ENCODE measurements at regions not wholly inside any gene's neighbourhood (a gene's known extent, or its start where the extent isn't known, plus 50 kb on each side); places are given as distances from the start of the nearest gene placed in this dataset.

DNA sequence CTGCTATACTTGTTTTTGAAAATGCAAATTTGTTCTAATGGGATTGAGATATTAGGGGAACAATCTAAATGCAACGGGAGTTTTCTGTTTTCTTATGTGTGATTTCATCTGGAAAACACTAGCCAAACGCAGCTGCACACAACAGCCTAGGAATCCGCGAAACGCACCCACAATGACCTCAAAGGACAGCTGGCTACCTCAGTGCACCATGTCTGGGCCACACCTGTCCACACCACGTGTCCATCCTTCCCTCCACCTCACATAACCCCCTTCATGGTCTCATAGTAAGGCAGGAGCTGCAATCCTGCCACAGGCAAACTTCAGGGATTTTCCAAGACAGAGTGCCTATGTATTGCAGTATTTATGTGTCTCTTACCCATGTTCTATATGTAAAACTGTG, 382.5 kb upstream of the PRKCQ start:
- no peak overlapping the region for H3K27ac ChIP-seq (ENCODE audit: low read depth in 1 of 2, low read length in 1 of 2)
- no peak for DNase-seq (ENCODE audit: low read depth in 6 of 9, low spot score in 9 of 9)
- WGBS, result 89% methylated on average over 6 of the region's 6 CpGs
- no peak overlapping the region for H3K4me3 ChIP-seq (ENCODE audit: low read length in 2 of 2)
- H3K4me1 ChIP-seq (ENCODE audit: control insufficient read depth in 2 of 2, insufficient read depth in 2 of 2, low read length in 2 of 2), result peaks cover 8 to 9% of the 10 kb centered on the region in 2 donors
- H3K27me3 ChIP-seq (ENCODE audit: control insufficient read depth in 2 of 2, insufficient read depth in 1 of 2, low read length in 1 of 2), result no peaks in the 10 kb centered on the region
- no peaks in the 10 kb centered on the region for H3K9me3 ChIP-seq (ENCODE audit: control insufficient read depth in 2 of 2, insufficient read depth in 1 of 2, low read length in 1 of 2)
- H3K36me3 ChIP-seq (ENCODE audit: control insufficient read depth in 2 of 2, insufficient read depth in 2 of 2, low read length in 1 of 2), result no peaks in the 10 kb centered on the region

DNA sequence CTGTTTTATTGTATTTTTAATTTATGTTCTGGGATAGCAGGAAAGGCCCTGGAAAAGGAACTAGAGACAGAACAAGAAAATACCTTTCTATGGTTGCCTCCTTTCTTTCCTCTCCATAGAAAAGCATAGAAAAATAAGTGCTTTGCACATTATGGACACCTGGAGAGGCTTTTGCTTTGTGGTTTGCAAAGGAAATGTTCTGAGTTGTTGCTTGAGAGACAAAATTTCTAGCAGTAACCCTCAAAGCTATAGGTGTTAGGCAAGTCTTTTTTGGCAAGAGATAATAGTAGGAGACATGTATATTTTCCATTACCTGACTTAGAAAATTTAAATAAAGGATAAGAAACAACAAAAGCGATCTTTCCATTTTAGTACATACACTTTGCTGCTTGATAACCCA, 378.6 kb upstream of the PRKCQ start:
- H3K36me3 ChIP-seq (ENCODE audit: control insufficient read depth in 2 of 2, insufficient read depth in 2 of 2, low read length in 1 of 2), result no peaks in the 10 kb centered on the region
- no peaks in the 10 kb centered on the region for H3K27me3 ChIP-seq (ENCODE audit: control insufficient read depth in 2 of 2, insufficient read depth in 1 of 2, low read length in 1 of 2)
- peak in 5 of 9 donors; percentile 27 to 71 (median 42) for DNase-seq (ENCODE audit: low read depth in 6 of 9, low spot score in 9 of 9)
- WGBS, result 39% methylated on average over 1 of the region's 1 CpG
- H3K4me3 ChIP-seq (ENCODE audit: low read length in 2 of 2), result no peak overlapping the region
- H3K4me1 ChIP-seq (ENCODE audit: control insufficient read depth in 2 of 2, insufficient read depth in 2 of 2, low read length in 2 of 2), result peaks cover 9% of the 10 kb centered on the region in 2 donors
- H3K27ac ChIP-seq (ENCODE audit: low read depth in 1 of 2, low read length in 1 of 2), result no peak overlapping the region
- no peaks in the 10 kb centered on the region for H3K9me3 ChIP-seq (ENCODE audit: control insufficient read depth in 2 of 2, insufficient read depth in 1 of 2, low read length in 1 of 2)

DNA sequence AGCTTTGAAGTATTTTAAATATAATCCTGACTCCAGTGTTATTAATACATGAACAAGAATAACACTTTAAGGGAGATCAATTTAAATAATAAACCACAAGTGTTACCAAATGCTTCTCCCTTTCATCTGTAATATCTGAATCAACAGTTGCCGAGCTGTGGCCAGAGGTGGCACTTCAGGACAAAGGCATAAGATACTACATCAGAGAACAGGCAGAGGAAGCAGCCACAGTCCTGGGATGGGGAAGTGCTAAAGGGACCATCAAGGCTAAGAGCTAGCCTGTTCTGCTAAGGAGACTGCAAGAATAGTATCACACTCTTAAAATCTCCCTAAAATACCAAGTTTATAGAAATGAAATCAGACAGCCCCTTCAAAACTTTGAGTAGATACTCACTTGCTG, 378.2 kb upstream of the PRKCQ start:
- Histone ChIP-seq H3K4me3 (ENCODE audit: low read length in 2 of 2) (no peak overlapping the region), H3K27me3 (ENCODE audit: control insufficient read depth in 2 of 2, insufficient read depth in 1 of 2, low read length in 1 of 2) (no peaks in the 10 kb centered on the region), H3K9me3 (ENCODE audit: control insufficient read depth in 2 of 2, insufficient read depth in 1 of 2, low read length in 1 of 2) (no peaks in the 10 kb centered on the region), H3K4me1 (ENCODE audit: control insufficient read depth in 2 of 2, insufficient read depth in 2 of 2, low read length in 2 of 2) (peaks cover 9% of the 10 kb centered on the region in 2 donors), H3K36me3 (ENCODE audit: control insufficient read depth in 2 of 2, insufficient read depth in 2 of 2, low read length in 1 of 2) (no peaks in the 10 kb centered on the region), H3K27ac (ENCODE audit: low read depth in 1 of 2, low read length in 1 of 2) (no peak overlapping the region)
- no peak for DNase-seq (ENCODE audit: low read depth in 6 of 9, low spot score in 9 of 9)
- WGBS, result 3% methylated on average over 1 of the region's 1 CpG

DNA sequence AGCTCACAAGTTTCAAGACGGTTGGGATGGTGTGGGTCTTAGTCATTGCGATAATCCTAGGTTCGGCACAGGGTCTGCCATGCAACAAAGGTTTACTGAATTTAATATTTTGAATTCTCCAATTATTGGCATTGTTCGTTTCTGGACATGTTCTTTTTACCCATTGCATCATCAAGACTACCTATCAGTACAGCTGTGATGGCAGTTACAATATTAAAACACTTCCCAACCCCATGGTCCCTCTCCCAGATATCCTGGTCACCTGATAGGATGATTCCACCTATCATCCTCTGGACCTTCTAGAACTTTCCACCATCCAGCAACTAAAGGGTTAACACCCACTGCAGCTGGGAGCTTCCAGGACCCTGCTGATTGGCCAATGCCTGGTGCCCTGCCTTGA, 377.8 kb upstream of the PRKCQ start:
- WGBS, result 98% methylated on average over 4 of the region's 4 CpGs
- Histone ChIP-seq H3K27ac (ENCODE audit: low read depth in 1 of 2, low read length in 1 of 2) (no peak overlapping the region), H3K9me3 (ENCODE audit: control insufficient read depth in 2 of 2, insufficient read depth in 1 of 2, low read length in 1 of 2) (no peaks in the 10 kb centered on the region), H3K4me1 (ENCODE audit: control insufficient read depth in 2 of 2, insufficient read depth in 2 of 2, low read length in 2 of 2) (peaks cover 9% of the 10 kb centered on the region in 2 donors), H3K27me3 (ENCODE audit: control insufficient read depth in 2 of 2, insufficient read depth in 1 of 2, low read length in 1 of 2) (no peaks in the 10 kb centered on the region), H3K36me3 (ENCODE audit: control insufficient read depth in 2 of 2, insufficient read depth in 2 of 2, low read length in 1 of 2) (no peaks in the 10 kb centered on the region), H3K4me3 (ENCODE audit: low read length in 2 of 2) (no peak overlapping the region)
- no peak for DNase-seq (ENCODE audit: low read depth in 6 of 9, low spot score in 9 of 9)

DNA sequence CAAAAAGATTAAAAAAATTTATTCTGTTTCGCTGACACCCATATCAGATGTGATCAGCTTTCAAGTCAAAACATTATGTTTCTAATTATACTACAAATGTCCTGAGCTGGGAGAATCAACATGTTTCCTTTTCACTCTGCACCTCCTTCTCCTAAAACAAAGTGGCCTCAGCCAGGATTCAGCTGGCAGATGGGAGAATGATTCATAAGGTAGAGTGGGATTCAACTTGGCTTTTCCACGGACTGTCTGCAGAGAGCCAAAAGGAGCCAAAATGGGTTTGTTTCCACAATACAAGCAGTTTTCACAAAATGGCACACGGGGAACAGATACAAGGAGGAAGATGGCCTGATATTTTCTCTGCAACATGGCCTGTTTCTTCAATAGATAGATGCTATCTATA, 376.5 kb upstream of the PRKCQ start:
- Histone ChIP-seq H3K27me3 (ENCODE audit: control insufficient read depth in 2 of 2, insufficient read depth in 1 of 2, low read length in 1 of 2) (no peaks in the 10 kb centered on the region), H3K9me3 (ENCODE audit: control insufficient read depth in 2 of 2, insufficient read depth in 1 of 2, low read length in 1 of 2) (no peaks in the 10 kb centered on the region), H3K27ac (ENCODE audit: low read depth in 1 of 2, low read length in 1 of 2) (no peak overlapping the region), H3K36me3 (ENCODE audit: control insufficient read depth in 2 of 2, insufficient read depth in 2 of 2, low read length in 1 of 2) (no peaks in the 10 kb centered on the region), H3K4me1 (ENCODE audit: control insufficient read depth in 2 of 2, insufficient read depth in 2 of 2, low read length in 2 of 2) (peaks cover 9% of the 10 kb centered on the region in 2 donors), H3K4me3 (ENCODE audit: low read length in 2 of 2) (no peak overlapping the region)
- 95% methylated on average over 3 of the region's 3 CpGs for WGBS
- DNase-seq (ENCODE audit: low read depth in 6 of 9, low spot score in 9 of 9), result no peak

DNA sequence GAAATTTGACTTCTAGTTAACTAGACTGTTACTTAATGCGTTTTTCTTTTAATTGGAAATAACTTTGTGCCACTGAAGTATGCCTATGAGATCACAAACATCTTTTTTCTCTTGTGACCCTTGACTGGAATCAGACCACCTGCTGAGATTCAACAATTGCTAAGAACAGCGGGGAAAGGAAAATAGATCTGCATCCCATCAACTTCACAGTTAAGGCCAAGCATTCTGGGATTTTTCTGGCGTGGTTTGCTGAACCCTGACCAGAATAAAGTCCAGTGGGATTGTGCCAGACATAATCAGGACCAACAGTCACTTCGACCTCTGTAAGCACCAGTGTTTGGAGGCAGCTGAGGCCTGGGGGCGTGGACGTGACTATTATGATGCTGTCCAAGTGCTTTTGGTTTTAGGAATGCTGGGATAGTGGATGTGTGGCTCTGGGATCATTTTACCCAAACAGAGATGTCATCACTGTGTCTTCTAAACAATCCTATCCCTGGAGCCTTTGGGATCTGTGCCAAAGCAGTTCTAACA, 373.3 kb upstream of the PRKCQ start:
- Histone ChIP-seq H3K27me3 (ENCODE audit: control insufficient read depth in 2 of 2, insufficient read depth in 1 of 2, low read length in 1 of 2) (no peaks in the 10 kb centered on the region), H3K9me3 (ENCODE audit: control insufficient read depth in 2 of 2, insufficient read depth in 1 of 2, low read length in 1 of 2) (no peaks in the 10 kb centered on the region), H3K36me3 (ENCODE audit: control insufficient read depth in 2 of 2, insufficient read depth in 2 of 2, low read length in 1 of 2) (no peaks in the 10 kb centered on the region), H3K4me3 (ENCODE audit: low read length in 2 of 2) (no peak overlapping the region), H3K4me1 (ENCODE audit: control insufficient read depth in 2 of 2, insufficient read depth in 2 of 2, low read length in 2 of 2) (peaks cover 5 to 8% of the 10 kb centered on the region in 2 donors), H3K27ac (ENCODE audit: low read depth in 1 of 2, low read length in 1 of 2) (no peak overlapping the region)
- DNase-seq (ENCODE audit: low read depth in 6 of 9, low spot score in 9 of 9), result no peak
- 95% methylated on average over 6 of the region's 6 CpGs for WGBS

DNA sequence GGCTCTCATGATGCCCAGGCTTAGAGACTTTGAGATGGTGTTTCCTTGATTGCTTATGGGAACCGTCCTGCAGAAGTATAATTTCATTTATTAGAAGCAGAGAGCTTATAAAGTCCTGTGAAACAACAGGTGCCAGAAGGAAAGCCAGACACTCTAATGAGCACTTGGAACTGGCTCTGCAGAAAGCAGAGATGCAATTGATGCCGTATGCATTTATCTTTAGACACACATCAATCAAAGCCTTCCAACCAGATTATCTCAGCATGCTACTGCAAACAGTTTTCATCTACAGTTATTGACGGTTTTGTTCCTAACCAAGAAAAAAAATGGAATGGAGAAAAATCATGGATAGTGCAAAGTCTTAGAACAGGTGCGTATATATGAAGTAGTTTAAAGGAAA, 371.7 kb upstream of the PRKCQ start:
- no peak overlapping the region for H3K4me3 ChIP-seq (ENCODE audit: low read length in 2 of 2)
- H3K36me3 ChIP-seq (ENCODE audit: control insufficient read depth in 2 of 2, insufficient read depth in 2 of 2, low read length in 1 of 2), result no peaks in the 10 kb centered on the region
- 94% methylated on average over 4 of the region's 4 CpGs for WGBS
- no peaks in the 10 kb centered on the region for H3K27me3 ChIP-seq (ENCODE audit: control insufficient read depth in 2 of 2, insufficient read depth in 1 of 2, low read length in 1 of 2)
- no peak overlapping the region for H3K27ac ChIP-seq (ENCODE audit: low read depth in 1 of 2, low read length in 1 of 2)
- H3K9me3 ChIP-seq (ENCODE audit: control insufficient read depth in 2 of 2, insufficient read depth in 1 of 2, low read length in 1 of 2), result no peaks in the 10 kb centered on the region
- DNase-seq (ENCODE audit: low read depth in 6 of 9, low spot score in 9 of 9), result no peak
- H3K4me1 ChIP-seq (ENCODE audit: control insufficient read depth in 2 of 2, insufficient read depth in 2 of 2, low read length in 2 of 2), result no peaks in the 10 kb centered on the region

DNA sequence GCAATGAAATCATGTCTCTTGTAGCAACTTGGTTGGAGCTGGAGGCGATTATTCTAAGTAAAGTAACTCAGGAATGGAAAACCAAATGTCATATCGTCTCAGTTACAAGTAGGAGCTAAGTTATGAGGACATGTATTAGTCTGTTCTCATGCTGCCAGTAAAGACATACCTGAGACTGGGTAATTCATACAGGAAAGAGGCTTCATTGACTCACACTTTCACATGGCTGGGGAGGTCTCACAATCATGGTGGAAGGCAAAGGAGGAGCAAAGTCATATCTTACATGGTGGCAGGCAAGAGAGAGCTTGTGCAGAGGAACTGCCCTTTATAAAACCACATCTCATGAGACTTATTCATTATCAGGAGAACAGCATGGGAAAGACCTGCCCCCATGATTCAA, 370.1 kb upstream of the PRKCQ start:
- no peaks in the 10 kb centered on the region for H3K4me1 ChIP-seq (ENCODE audit: control insufficient read depth in 2 of 2, insufficient read depth in 2 of 2, low read length in 2 of 2)
- no peaks in the 10 kb centered on the region for H3K36me3 ChIP-seq (ENCODE audit: control insufficient read depth in 2 of 2, insufficient read depth in 2 of 2, low read length in 1 of 2)
- 97% methylated on average over 2 of the region's 2 CpGs for WGBS
- H3K27ac ChIP-seq (ENCODE audit: low read depth in 1 of 2, low read length in 1 of 2), result no peak overlapping the region
- no peaks in the 10 kb centered on the region for H3K9me3 ChIP-seq (ENCODE audit: control insufficient read depth in 2 of 2, insufficient read depth in 1 of 2, low read length in 1 of 2)
- no peaks in the 10 kb centered on the region for H3K27me3 ChIP-seq (ENCODE audit: control insufficient read depth in 2 of 2, insufficient read depth in 1 of 2, low read length in 1 of 2)
- no peak for DNase-seq (ENCODE audit: low read depth in 6 of 9, low spot score in 9 of 9)
- no peak overlapping the region for H3K4me3 ChIP-seq (ENCODE audit: low read length in 2 of 2)

DNA sequence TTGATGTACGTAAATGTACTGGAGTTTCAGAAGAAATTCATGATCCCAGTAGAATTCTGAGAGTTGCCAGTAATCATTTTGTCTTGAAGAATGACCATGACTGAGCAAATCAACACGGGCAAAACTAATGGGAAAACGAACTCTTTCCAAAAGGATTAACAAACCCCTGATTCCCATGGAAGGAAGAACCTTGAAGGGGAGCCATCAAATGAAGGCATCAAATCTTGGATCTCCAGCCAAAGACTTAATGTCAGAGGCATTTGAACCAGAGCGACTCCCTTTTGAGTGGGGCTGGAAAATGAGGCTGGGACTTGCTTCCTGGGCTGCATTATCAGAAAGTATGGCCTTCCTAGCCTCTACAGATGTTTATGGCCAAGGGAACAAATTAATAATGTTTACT, 364.4 kb upstream of the PRKCQ start:
- no peaks in the 10 kb centered on the region for H3K27me3 ChIP-seq (ENCODE audit: control insufficient read depth in 2 of 2, insufficient read depth in 1 of 2, low read length in 1 of 2)
- no peaks in the 10 kb centered on the region for H3K9me3 ChIP-seq (ENCODE audit: control insufficient read depth in 2 of 2, insufficient read depth in 1 of 2, low read length in 1 of 2)
- DNase-seq (ENCODE audit: low read depth in 6 of 9, low spot score in 9 of 9), result no peak
- no peak overlapping the region for H3K4me3 ChIP-seq (ENCODE audit: low read length in 2 of 2)
- H3K36me3 ChIP-seq (ENCODE audit: control insufficient read depth in 2 of 2, insufficient read depth in 2 of 2, low read length in 1 of 2), result no peaks in the 10 kb centered on the region
- no peak overlapping the region for H3K27ac ChIP-seq (ENCODE audit: low read depth in 1 of 2, low read length in 1 of 2)
- WGBS, result 97% methylated on average over 4 of the region's 4 CpGs
- H3K4me1 ChIP-seq (ENCODE audit: control insufficient read depth in 2 of 2, insufficient read depth in 2 of 2, low read length in 2 of 2), result no peaks in the 10 kb centered on the region

DNA sequence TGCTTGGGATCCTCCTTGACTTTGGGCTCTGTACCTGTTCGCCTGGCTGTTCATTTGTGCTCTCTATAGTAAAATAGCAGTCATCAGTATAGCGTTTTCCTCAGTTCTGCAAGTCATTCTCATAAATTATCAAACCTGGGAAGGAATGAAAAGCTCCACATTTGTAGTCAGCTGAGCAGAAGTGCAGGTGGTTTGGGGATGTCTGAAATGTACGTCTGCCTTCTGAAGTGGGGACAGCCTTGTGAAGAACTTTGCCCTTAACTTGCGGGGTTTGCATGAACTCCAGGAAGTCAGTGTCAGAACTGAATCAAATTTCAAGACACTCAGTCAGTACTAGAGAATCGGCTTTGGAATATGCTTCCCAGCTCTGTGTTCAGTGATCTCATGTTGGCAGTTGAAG, 358.3 kb upstream of the PRKCQ start:
- 23% methylated on average over 5 of the region's 5 CpGs for WGBS
- H3K9me3 ChIP-seq (ENCODE audit: control insufficient read depth in 2 of 2, insufficient read depth in 1 of 2, low read length in 1 of 2), result no peaks in the 10 kb centered on the region
- peak in 3 of 9 donors; percentile 16 to 40 (median 27) for DNase-seq (ENCODE audit: low read depth in 6 of 9, low spot score in 9 of 9)
- no peak overlapping the region for H3K4me3 ChIP-seq (ENCODE audit: low read length in 2 of 2)
- H3K27ac ChIP-seq (ENCODE audit: low read depth in 1 of 2, low read length in 1 of 2), result no peak overlapping the region
- H3K27me3 ChIP-seq (ENCODE audit: control insufficient read depth in 2 of 2, insufficient read depth in 1 of 2, low read length in 1 of 2), result no peaks in the 10 kb centered on the region
- H3K36me3 ChIP-seq (ENCODE audit: control insufficient read depth in 2 of 2, insufficient read depth in 2 of 2, low read length in 1 of 2), result no peaks in the 10 kb centered on the region
- H3K4me1 ChIP-seq (ENCODE audit: control insufficient read depth in 2 of 2, insufficient read depth in 2 of 2, low read length in 2 of 2), result peaks cover 5 to 6% of the 10 kb centered on the region in 2 donors
